ELF-1 (cell line): ENCODE measurements at regions not wholly inside any gene's neighbourhood (a gene's known extent, or its start where the extent isn't known, plus 50 kb on each side); places are given as distances from the start of the nearest gene placed in this dataset.
A peak's percentile ranks its signal among the peaks of the same experiment; 100 is the strongest.

ENCODE experiments used
- DNase-seq: peaks from one replicate; pipeline ENCODE4 v3.0.0-alpha.2; 2016; ENCODE audit warnings: low read depth, low spot score

DNA sequence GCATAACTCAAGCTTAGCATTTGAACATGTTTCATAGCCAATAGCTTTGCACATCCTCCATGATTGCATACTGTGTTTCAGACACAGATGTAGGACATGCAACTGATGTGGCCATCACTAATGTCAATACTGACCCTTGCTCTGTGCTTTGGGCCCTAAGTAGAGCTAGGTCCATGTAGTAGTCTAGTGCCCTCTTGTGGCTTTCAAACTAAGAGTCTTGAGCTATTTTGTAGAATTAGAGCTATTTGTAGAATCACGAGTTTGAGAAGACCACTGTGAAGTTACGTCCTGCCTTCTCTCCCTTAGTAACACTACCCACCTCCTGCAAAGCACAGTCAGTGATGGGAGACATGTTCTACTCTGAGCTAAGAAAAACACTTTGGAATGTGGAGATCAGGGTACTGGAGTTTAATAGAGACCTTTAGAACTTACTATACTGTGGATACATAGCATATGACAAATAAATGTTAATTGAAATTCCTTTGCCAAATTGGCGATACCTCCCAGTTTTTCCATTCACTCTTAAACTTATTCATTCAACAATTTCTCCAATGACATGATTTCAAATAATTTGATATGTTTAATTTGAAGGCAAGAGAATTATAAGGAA, 306.5 kb upstream of the TNP1 start:
- peak; percentile 17 for DNase-seq

DNA sequence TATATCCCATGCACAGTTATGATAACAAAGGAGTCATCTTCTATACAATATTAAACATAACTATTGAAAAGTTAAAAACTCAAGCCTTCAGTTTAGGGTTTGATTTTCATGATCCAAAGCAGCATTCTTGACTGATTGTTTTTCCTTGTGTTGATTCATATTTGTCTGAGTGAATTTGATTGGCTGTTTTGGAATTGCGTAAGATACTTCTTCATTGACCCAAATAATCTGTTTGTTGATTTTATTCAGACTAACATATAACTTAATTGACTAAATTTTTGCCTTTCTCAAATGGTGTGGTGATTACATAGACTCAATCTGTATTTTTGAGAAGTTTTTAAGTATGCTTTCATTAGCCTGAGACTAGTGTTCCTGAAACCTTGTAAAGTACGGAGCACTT, 305.7 kb upstream of the TNP1 start:
- no peak for DNase-seq

DNA sequence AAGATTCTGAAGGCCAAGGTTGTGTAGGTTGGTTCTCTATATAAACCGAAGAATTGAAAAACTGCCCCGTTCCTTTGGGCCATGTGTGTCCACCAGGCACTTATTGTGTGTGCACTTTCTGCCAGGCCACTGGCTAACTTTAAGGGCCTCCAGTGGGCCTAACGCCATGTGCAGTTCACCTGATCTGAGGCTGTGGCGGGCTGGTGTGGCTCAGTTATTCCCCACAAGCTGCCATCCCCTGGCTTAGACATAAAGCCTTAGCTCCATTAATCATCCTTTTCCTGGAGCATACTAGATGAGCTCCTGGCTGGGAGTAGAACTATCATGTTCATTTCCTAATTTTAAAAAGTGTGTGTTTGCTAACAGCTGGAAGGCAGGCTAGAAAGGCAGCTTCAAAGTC, 304.1 kb upstream of the TNP1 start:
- no peak for DNase-seq

GRCh38 chr2:217162533-217162932, 302.7 kb upstream of the TNP1 start:
- no peak for DNase-seq

DNA sequence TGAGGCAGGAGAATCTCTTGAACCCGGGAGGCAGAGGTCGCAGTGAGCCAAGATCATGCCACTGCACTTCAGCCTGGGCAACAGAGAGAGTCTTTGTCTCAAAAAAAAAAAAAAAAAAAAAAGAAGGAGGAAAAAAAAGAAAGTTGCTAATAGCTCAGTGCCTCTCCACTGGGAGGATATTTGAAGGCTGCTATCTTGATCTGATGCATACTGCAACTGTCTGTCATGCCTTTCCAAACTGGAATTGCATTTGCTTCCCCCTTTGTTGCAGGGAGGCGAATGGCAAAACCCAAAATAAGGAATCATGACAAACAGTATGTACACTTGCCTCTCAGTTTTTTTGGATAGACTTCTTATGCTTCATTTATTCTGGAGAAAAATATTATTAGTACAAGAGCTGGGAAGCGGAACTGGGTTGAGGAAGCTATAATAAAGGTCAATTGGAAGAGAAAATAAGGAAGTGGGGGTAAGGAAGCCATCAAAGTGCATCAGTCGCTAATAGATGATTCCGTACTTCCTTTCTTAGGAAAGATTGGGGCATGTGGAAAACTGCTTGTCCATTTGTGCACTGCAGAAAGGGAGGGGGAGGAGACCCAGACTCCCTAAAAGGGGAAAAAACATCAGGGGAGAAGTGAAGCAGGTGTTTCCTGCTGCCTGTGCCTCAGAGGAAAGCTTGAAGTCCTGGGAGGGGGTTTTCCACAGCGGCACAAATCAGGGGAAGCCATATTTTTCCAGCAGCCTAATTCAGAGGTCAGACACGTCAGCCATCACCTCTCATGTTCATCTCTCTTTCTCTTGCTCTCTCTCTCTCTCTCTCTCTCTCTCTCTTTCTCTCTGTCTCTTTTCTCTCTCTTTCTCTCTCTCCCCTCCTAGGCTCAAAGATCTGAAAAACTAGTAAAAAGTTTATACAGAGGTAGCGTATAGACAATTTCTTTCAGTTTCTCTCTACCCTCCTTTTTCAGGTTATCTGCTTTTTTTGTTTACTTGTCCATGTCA, 301.4 kb upstream of the TNP1 start:
- no peak for DNase-seq

GRCh38 chr2:217160103-217160743, 300.4 kb upstream of the TNP1 start:
- no peak for DNase-seq

DNA sequence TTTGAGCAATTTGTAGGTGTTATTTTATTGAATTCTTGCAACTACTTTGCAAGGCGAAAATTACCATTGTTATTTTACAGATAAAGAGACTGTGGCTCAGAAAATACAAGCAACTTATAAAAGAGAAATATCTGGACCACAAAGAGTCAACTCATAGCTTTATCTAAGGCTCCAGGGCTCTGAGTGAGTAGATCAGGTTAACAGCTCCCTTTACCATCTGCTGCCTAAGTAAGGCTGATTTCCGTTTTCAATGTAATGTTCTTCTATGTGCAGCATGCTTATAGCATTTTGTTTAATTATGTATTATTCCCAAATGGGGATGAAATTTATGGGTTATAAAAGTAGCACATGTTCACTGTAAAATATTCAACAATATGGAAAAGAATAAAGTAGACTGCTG, 299.1 kb upstream of the TNP1 start:
- no peak for DNase-seq

- DNase-seq: no peak
Observed at GRCh38 chr2:217157581-217157980, 297.7 kb upstream of the TNP1 start.

- DNase-seq: no peak
Observed at GRCh38 chr2:217156801-217157200, 296.9 kb upstream of the TNP1 start.

- no peak for DNase-seq
Observed at GRCh38 chr2:217154923-217155322, 295.1 kb upstream of the TNP1 start.

- DNase-seq: no peak
Observed at GRCh38 chr2:217153510-217153909, 293.6 kb upstream of the TNP1 start.

- no peak for DNase-seq
Observed at GRCh38 chr2:217152831-217153230, 293.0 kb upstream of the TNP1 start.

- peak; percentile 12 for DNase-seq
Observed at GRCh38 chr2:217151509-217152206, 291.8 kb upstream of the TNP1 start.

- no peak for DNase-seq
Observed at GRCh38 chr2:217150236-217150635, 290.4 kb upstream of the TNP1 start.

GRCh38 chr2:217149087-217149660, 289.3 kb upstream of the TNP1 start:
- DNase-seq: no peak

GRCh38 chr2:217147818-217148217, 288.0 kb upstream of the TNP1 start:
- DNase-seq: no peak

DNA sequence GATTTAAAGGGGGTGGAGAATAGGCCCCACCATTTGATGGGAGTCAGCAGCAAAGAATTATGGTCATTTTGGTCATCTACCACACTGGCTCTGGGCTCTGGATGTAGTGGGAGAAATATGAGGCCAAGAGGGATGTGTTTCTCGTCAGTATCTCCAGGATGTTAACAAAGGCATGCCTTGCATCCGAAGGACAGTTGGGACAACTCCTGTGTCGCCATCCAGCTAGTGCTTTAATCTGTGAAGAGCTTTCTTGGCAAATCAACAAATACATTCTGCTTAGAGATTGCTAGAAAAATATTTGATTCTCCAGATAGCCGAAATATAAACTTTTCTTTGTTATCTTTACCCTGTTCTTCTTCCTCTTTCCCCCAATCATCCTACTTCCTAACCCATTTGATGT, 287.1 kb upstream of the TNP1 start:
- DNase-seq: no peak

DNA sequence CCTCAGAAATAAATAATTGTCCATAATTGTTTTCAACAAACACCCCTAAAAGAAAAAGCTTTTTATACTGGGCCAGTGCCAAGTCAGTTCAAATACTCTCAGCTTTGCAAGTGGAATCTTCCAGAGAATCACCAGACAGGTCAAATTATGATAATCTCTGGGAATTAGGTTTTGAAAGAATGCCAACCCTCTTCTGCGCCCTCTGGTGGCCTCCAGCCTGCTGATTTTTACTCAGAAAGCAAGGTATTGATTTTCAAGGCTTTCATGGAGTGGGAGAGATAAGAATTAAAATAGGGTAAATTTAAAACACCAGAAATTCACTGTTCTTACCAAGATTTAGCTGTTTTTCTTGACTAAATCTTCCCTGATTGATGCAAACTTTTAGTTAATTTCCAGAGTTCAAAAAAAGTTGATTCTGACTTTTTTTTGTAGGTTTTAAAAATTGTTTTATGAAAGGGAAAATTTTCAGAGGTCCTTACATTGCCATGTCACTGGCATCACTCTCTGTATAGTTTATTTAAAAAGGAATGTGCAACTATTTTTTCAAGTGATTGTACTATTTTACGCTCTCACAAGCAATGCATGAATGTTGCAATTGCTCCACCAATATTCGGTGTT, 282.9 kb upstream of the TNP1 start:
- DNase-seq: peak; percentile 50

DNA sequence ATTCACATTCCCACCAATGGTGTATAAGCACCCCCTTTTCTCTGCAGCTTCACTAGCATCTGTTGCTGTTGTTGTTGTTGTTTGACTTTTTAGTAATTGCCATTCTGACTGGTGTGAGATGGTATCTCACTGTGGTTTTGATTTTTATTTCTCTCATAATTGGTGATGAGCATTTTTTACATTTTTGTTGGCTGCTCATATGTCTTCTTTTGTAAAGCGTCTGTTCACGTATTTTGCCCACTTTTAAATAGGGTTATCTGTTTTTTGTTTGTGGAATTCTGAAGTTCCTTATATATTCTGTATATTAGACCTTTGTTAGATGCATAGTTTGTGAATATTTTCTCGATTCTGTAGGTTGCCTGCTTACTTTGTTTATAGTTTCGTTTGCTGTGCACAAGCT, 278.4 kb upstream of the TNP1 start:
- no peak for DNase-seq

DNA sequence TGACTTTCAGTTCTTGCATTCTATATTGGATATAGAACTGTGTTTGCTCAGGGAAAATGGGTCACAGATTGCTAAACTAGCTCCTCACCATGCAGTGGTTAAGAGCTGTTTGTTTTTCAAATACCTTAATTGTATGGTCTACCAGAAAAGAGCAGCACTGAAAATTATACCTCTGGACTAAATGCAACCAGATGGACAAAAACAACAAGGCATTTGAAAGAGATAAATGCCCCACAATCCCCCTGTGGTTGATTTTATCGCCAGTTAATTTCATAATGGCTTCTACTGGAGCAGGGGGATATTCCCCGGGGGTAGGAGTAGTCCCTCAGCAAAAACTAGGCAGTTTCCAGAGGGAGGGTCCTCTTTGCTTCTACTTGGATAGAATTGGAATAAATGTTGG, 267.9 kb upstream of the TNP1 start:
- no peak for DNase-seq

GRCh38 chr2:217125014-217125413, 265.1 kb upstream of the TNP1 start:
- no peak for DNase-seq
